GM21381 (cell line): ENCODE measurements at regions not wholly inside any gene's neighbourhood (a gene's known extent, or its start where the extent isn't known, plus 50 kb on each side); places are given as distances from the start of the nearest gene placed in this dataset.

ENCODE experiments used
- ATAC-seq: cut with Tn5 transposase; IDR thresholded peaks from one replicate; pipeline ENCODE4 v1.9.1; 2021; ENCODE audit warnings: mild to moderate bottlenecking, moderate library complexity; ENCODE audit not compliant: unreplicated experiment

GRCh38 chr13:61040181-61040580, 375.5 kb downstream of the PCDH20 start:
- no peak for ATAC-seq

- no peak for ATAC-seq
Measured at GRCh38 chr13:61039302-61039701, 376.3 kb downstream of the PCDH20 start.

GRCh38 chr13:61036715-61037114, 378.9 kb downstream of the PCDH20 start:
- no peak for ATAC-seq

- ATAC-seq, result no peak
Measured at GRCh38 chr13:61030445-61030844, 385.2 kb downstream of the PCDH20 start.

- ATAC-seq, result no peak
Measured at GRCh38 chr13:61029064-61029463, 386.6 kb downstream of the PCDH20 start.

GRCh38 chr13:61024046-61024445, 391.6 kb downstream of the PCDH20 start:
- ATAC-seq, result no peak

GRCh38 chr13:61021838-61022237, 393.8 kb downstream of the PCDH20 start:
- ATAC-seq, result no peak

- ATAC-seq, result no peak
Measured at GRCh38 chr13:61013796-61014195, 401.9 kb downstream of the PCDH20 start.

GRCh38 chr13:61010358-61010757, 405.3 kb downstream of the PCDH20 start:
- no peak for ATAC-seq

GRCh38 chr13:61002686-61003085, 413.0 kb downstream of the PCDH20 start:
- no peak for ATAC-seq

GRCh38 chr13:60990032-60990733, 425.5 kb downstream of the PCDH20 start:
- ATAC-seq, result no peak

GRCh38 chr13:60986301-60986700, 429.3 kb downstream of the PCDH20 start:
- ATAC-seq, result no peak

GRCh38 chr13:60981407-60981806, 434.2 kb downstream of the PCDH20 start:
- no peak for ATAC-seq

GRCh38 chr13:60976367-60976766, 439.3 kb downstream of the PCDH20 start:
- no peak for ATAC-seq

- no peak for ATAC-seq
Measured at GRCh38 chr13:60974296-60974695, 441.4 kb downstream of the PCDH20 start.

GRCh38 chr13:60973529-60973928, 442.1 kb downstream of the PCDH20 start:
- ATAC-seq, result no peak

- ATAC-seq, result no peak
Measured at GRCh38 chr13:60970736-60971135, 444.9 kb downstream of the PCDH20 start.

- ATAC-seq, result no peak
Measured at GRCh38 chr13:60969656-60970055, 446.0 kb downstream of the PCDH20 start.

- no peak for ATAC-seq
Measured at GRCh38 chr13:60959427-60959826, 456.2 kb downstream of the PCDH20 start.

- no peak for ATAC-seq
Measured at GRCh38 chr13:60957816-60958215, 457.8 kb downstream of the PCDH20 start.

GRCh38 chr13:60945396-60945795, 470.3 kb downstream of the PCDH20 start:
- ATAC-seq, result no peak

- no peak for ATAC-seq
Measured at GRCh38 chr13:60944863-60945262, 470.8 kb downstream of the PCDH20 start.

- no peak for ATAC-seq
Measured at GRCh38 chr13:60944016-60944415, 471.6 kb downstream of the PCDH20 start.
